ENCODE measurements at regions not wholly inside any gene's neighbourhood (a gene's known extent, or its start where the extent isn't known, plus 50 kb on each side); places are given as distances from the start of the nearest gene placed in this dataset.
A peak's percentile ranks its signal among the peaks of the same experiment; 100 is the strongest.

DNA sequence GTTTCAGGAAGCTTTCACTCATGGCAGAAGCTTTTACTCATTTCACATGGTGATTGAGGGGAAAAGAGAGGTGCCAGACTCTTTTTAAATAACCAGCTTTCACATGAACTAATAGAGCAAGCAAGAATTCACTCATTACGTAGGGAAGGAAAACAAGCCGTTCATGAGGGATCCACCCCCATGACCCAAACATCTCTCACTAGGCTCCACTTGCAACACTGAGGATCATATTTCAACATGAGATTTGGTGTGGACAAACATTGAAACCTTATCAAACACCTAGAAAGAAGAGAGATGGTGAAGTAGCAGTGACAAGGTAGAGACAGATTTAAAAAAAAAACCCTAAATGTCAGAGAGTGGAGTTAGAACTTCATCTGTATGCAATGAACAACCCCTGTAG, 408.6 kb upstream of the PDZRN3 start:
- no CpG with 5 or more reads among the region's 2 CpGs for WGBS (ENCODE audit: insufficient coverage)
- Histone ChIP-seq H3K4me1 (ENCODE audit: control insufficient read depth, insufficient read depth, low read length) (no peaks in the 10 kb centered on the region), H3K36me3 (ENCODE audit: control insufficient read depth, insufficient read depth, low read length) (no peaks in the 10 kb centered on the region), H3K27me3 (ENCODE audit: control insufficient read depth, insufficient read depth, low read length) (no peaks in the 10 kb centered on the region), H3K9me3 (ENCODE audit: control insufficient read depth, insufficient read depth, low read length) (no peaks in the 10 kb centered on the region), H3K4me3 (ENCODE audit: low read depth, low read length) (no peak overlapping the region), H3K27ac (ENCODE audit: low read depth, low read length) (no peak overlapping the region)
- DNase-seq (ENCODE audit: low read depth in 4 of 6, low spot score in 6 of 6) = no peak

DNA sequence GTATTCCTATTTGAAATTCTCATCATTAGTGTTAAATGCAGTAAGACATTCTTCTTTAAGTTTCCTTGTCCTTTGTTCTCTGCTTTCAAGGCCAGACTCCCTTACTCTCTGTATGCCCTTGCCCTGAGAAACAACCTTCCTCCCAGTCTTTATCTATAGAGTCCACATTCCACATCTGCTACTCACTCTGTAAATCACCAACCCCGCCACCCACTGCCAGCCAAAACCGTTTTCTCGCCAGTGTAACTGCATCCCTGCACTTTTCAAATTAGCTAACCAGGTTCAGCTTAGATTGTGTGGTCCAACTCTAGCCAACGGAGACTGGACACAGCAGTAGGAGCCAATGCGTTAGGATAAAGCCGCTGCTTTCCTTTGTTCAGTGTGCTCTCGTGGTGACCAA, 402.4 kb upstream of the PDZRN3 start:
- 69% methylated on average over 7 of the region's 7 CpGs for WGBS (ENCODE audit: insufficient coverage)
- Histone ChIP-seq H3K4me1 (ENCODE audit: control insufficient read depth, insufficient read depth, low read length) (no peaks in the 10 kb centered on the region), H3K9me3 (ENCODE audit: control insufficient read depth, insufficient read depth, low read length) (no peaks in the 10 kb centered on the region), H3K27me3 (ENCODE audit: control insufficient read depth, insufficient read depth, low read length) (no peaks in the 10 kb centered on the region), H3K36me3 (ENCODE audit: control insufficient read depth, insufficient read depth, low read length) (no peaks in the 10 kb centered on the region), H3K27ac (ENCODE audit: low read depth, low read length) (no peak overlapping the region), H3K4me3 (ENCODE audit: low read depth, low read length) (no peak overlapping the region)
- no peak for DNase-seq (ENCODE audit: low read depth in 4 of 6, low spot score in 6 of 6)

DNA sequence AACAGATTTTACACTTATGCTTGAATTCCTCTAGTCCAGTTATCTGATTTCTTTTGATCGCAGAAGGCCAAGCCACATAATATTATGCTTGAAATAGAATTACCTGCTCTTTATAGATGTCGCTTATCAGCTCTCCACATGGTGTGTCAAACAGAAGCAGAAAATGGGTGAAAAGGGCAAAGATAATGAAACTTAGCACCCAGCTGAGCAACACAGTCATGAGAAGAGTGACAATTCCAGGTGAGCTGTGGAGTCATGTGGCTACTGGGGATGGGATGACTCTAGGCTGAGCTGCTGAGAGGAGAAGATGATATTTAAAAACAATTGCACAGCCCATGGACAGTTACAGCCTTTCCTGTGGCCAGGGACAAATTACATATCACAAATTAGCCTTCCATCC, 398.7 kb upstream of the PDZRN3 start:
- Histone ChIP-seq H3K27me3 (ENCODE audit: control insufficient read depth, insufficient read depth, low read length) (no peaks in the 10 kb centered on the region), H3K4me3 (ENCODE audit: low read depth, low read length) (no peak overlapping the region), H3K4me1 (ENCODE audit: control insufficient read depth, insufficient read depth, low read length) (no peaks in the 10 kb centered on the region), H3K9me3 (ENCODE audit: control insufficient read depth, insufficient read depth, low read length) (no peaks in the 10 kb centered on the region), H3K36me3 (ENCODE audit: control insufficient read depth, insufficient read depth, low read length) (no peaks in the 10 kb centered on the region), H3K27ac (ENCODE audit: low read depth, low read length) (no peak overlapping the region)
- no CpG with 5 or more reads among the region's 2 CpGs for WGBS (ENCODE audit: insufficient coverage)
- no peak for DNase-seq (ENCODE audit: low read depth in 4 of 6, low spot score in 6 of 6)

DNA sequence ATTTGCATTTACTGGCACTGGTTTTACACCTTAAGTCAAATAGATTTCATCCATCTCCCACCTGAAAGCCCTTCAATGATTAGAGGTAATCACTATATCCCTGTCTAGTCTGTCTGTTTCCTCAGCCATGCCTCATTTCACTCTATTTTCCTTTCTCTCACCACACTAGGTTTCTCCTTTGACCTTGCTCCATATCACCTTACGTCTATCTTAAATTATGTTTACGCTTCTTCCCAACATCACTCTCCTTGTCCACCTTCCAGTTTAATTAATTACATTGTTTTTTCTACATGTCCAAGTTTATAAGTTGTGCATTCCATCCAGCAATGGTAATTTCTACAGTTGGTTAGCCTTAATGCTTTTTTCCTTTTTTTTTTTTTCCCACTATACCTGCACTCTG, 396.7 kb upstream of the PDZRN3 start:
- WGBS (ENCODE audit: insufficient coverage) = 80% methylated on average over 1 of the region's 2 CpGs
- H3K4me3 ChIP-seq (ENCODE audit: low read depth, low read length) = no peak overlapping the region
- H3K4me1 ChIP-seq (ENCODE audit: control insufficient read depth, insufficient read depth, low read length) = no peaks in the 10 kb centered on the region
- H3K9me3 ChIP-seq (ENCODE audit: control insufficient read depth, insufficient read depth, low read length) = no peaks in the 10 kb centered on the region
- H3K36me3 ChIP-seq (ENCODE audit: control insufficient read depth, insufficient read depth, low read length) = no peaks in the 10 kb centered on the region
- DNase-seq (ENCODE audit: low read depth in 4 of 6, low spot score in 6 of 6) = no peak
- H3K27me3 ChIP-seq (ENCODE audit: control insufficient read depth, insufficient read depth, low read length) = no peaks in the 10 kb centered on the region
- no peak overlapping the region for H3K27ac ChIP-seq (ENCODE audit: low read depth, low read length)

DNA sequence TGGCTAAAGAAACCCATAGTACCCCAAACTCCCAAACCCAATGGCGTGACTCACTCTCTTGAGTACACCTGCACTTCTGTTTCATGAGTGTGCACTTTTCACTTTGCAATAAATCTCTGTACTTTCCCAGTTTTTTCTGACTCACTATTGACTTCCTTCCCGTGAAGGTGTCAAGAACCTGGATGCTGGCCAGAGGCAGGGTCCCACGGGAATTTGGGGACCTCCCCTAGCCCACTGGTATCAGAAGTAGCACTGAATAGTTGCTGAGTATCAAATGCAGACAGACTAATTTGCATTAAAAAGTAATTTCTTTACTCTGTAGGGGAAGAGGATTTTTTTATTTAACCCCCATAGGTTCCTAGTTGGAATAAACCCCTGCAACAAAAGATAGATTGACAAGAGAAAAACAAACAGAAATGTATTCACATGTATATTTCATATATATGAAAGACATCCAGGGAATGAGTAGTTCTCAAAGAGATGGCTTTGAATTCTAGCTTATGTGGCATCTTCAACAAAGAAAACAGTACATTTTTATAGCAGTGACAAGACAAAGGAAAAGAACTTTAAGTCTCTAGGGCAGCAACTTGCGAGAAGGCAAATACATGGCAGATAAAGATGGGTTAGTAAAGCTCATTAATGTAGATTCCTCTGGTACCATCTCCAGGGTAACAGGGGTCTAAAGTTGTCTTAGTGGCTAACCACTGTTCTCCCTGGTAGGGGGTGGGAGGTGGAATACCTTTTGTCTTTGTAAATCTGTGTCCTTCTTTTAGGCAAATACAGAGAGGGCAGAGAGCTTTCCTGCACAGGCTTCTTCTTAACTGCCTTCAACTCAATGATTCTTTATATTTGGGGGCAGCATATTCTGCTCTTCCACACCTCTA, 385.5 kb upstream of the PDZRN3 start:
- H3K36me3 ChIP-seq (ENCODE audit: control insufficient read depth, insufficient read depth, low read length) = no peaks in the 10 kb centered on the region
- no peak overlapping the region for H3K27ac ChIP-seq (ENCODE audit: low read depth, low read length)
- no peaks in the 10 kb centered on the region for H3K4me1 ChIP-seq (ENCODE audit: control insufficient read depth, insufficient read depth, low read length)
- H3K4me3 ChIP-seq (ENCODE audit: low read depth, low read length) = no peak overlapping the region
- no peaks in the 10 kb centered on the region for H3K9me3 ChIP-seq (ENCODE audit: control insufficient read depth, insufficient read depth, low read length)
- 54% methylated on average over 3 of the region's 4 CpGs for WGBS (ENCODE audit: insufficient coverage)
- H3K27me3 ChIP-seq (ENCODE audit: control insufficient read depth, insufficient read depth, low read length) = no peaks in the 10 kb centered on the region
- DNase-seq (ENCODE audit: low read depth in 4 of 6, low spot score in 6 of 6) = no peak

GRCh38 chr3:74004386-74004785, 379.6 kb upstream of the PDZRN3 start:
- 28% methylated on average over 3 of the region's 3 CpGs for WGBS (ENCODE audit: insufficient coverage)
- Histone ChIP-seq H3K36me3 (ENCODE audit: control insufficient read depth, insufficient read depth, low read length) (no peaks in the 10 kb centered on the region), H3K27ac (ENCODE audit: low read depth, low read length) (no peak overlapping the region), H3K27me3 (ENCODE audit: control insufficient read depth, insufficient read depth, low read length) (no peaks in the 10 kb centered on the region), H3K4me3 (ENCODE audit: low read depth, low read length) (no peak overlapping the region), H3K9me3 (ENCODE audit: control insufficient read depth, insufficient read depth, low read length) (no peaks in the 10 kb centered on the region), H3K4me1 (ENCODE audit: control insufficient read depth, insufficient read depth, low read length) (no peaks in the 10 kb centered on the region)
- peak in 2 of 6 donors; percentile 46 to 85 for DNase-seq (ENCODE audit: low read depth in 4 of 6, low spot score in 6 of 6)

DNA sequence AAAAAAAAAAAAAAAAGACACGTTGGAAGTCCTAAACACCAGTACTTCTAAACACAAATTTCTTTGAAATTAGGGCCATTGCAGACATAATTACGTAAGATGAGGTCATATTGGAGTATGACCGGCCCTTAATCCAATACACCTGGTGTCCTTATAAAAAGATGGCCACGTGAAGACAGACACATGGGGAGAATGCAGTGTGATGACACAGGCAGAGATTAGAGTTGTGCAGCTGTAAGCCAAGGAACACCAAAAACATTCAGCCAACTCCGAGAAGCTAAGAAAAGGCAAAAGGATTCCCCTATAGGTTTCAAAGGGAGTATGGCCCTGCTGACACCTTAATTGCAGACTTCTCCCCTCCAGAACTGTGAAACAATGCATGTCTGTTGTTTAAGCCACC, 379.0 kb upstream of the PDZRN3 start:
- Histone ChIP-seq H3K9me3 (ENCODE audit: control insufficient read depth, insufficient read depth, low read length) (no peaks in the 10 kb centered on the region), H3K4me3 (ENCODE audit: low read depth, low read length) (no peak overlapping the region), H3K27ac (ENCODE audit: low read depth, low read length) (no peak overlapping the region), H3K36me3 (ENCODE audit: control insufficient read depth, insufficient read depth, low read length) (no peaks in the 10 kb centered on the region), H3K4me1 (ENCODE audit: control insufficient read depth, insufficient read depth, low read length) (no peaks in the 10 kb centered on the region), H3K27me3 (ENCODE audit: control insufficient read depth, insufficient read depth, low read length) (no peaks in the 10 kb centered on the region)
- DNase-seq (ENCODE audit: low read depth in 4 of 6, low spot score in 6 of 6) = no peak
- 83% methylated on average over 1 of the region's 5 CpGs for WGBS (ENCODE audit: insufficient coverage)

DNA sequence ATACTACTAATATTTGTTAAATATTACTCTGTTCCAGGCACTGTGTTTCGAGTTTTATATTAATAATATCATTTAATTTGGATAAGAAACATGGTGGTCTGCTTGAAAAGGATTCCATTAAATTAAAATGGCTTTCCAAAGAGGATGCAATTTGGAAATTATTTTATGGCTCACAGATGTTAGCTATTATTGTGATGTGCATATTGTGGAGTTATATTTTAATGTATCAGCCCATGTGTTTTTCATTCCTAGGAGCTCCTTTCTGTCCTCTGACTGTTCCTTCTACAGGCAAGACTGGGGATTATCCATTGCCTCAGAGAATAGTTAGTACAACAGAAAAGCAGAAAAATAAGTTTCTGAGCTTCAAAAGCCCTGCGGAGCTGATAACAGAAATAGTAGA, 376.7 kb upstream of the PDZRN3 start:
- H3K4me3 ChIP-seq (ENCODE audit: low read depth, low read length) = no peak overlapping the region
- no peaks in the 10 kb centered on the region for H3K4me1 ChIP-seq (ENCODE audit: control insufficient read depth, insufficient read depth, low read length)
- H3K27ac ChIP-seq (ENCODE audit: low read depth, low read length) = no peak overlapping the region
- no peaks in the 10 kb centered on the region for H3K27me3 ChIP-seq (ENCODE audit: control insufficient read depth, insufficient read depth, low read length)
- H3K36me3 ChIP-seq (ENCODE audit: control insufficient read depth, insufficient read depth, low read length) = no peaks in the 10 kb centered on the region
- DNase-seq (ENCODE audit: low read depth in 4 of 6, low spot score in 6 of 6) = no peak
- no CpG with 5 or more reads among the region's 2 CpGs for WGBS (ENCODE audit: insufficient coverage)
- H3K9me3 ChIP-seq (ENCODE audit: control insufficient read depth, insufficient read depth, low read length) = no peaks in the 10 kb centered on the region

DNA sequence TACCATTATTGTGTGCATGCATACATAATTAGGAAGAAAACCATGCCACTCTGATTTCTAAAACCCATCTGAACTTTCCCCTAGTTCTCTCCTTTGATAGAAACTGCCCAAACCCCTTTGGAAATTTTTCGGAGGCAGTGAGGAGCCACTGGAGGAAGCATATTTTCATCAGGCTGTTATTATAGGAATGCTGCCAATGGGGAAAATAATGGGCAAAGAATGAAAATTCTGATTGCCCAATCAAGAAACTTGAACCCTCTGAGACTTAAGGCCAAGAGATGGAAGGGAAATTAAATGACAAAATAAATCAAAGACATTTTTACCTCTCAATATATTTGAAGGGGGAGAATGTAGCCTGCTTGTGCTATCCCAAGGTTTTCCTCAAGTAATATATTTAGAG, 376.0 kb upstream of the PDZRN3 start:
- no peaks in the 10 kb centered on the region for H3K27me3 ChIP-seq (ENCODE audit: control insufficient read depth, insufficient read depth, low read length)
- DNase-seq (ENCODE audit: low read depth in 4 of 6, low spot score in 6 of 6) = no peak
- H3K9me3 ChIP-seq (ENCODE audit: control insufficient read depth, insufficient read depth, low read length) = no peaks in the 10 kb centered on the region
- no peaks in the 10 kb centered on the region for H3K36me3 ChIP-seq (ENCODE audit: control insufficient read depth, insufficient read depth, low read length)
- no peak overlapping the region for H3K4me3 ChIP-seq (ENCODE audit: low read depth, low read length)
- WGBS (ENCODE audit: insufficient coverage) = no CpG with 5 or more reads among the region's 1 CpG
- no peak overlapping the region for H3K27ac ChIP-seq (ENCODE audit: low read depth, low read length)
- no peaks in the 10 kb centered on the region for H3K4me1 ChIP-seq (ENCODE audit: control insufficient read depth, insufficient read depth, low read length)

DNA sequence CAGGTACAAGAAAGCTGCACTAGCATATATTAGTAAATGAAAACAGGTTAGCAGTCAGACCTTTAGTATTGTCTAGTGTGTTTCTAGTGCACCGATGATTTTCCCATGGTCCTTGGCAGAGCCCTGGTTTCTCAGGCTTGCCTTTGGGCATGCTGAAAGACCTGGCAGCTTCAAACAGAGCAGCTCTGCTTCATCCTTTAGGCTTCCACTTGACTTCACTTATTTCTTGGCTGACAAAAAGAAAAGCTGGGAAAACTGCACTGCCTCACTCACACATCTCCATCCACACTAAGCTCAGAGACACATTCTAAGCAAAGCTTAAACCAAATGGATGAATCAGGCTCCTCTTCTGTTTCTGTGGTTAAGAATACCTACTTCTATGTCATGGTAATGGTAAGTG, 374.8 kb upstream of the PDZRN3 start:
- DNase-seq (ENCODE audit: low read depth in 4 of 6, low spot score in 6 of 6) = peak in 3 of 6 donors; percentile 20 to 79 (median 20)
- whole genome bisulfite sequencing (ENCODE audit: insufficient coverage) = 63% methylated on average over 1 of the region's 1 CpG
- Histone ChIP-seq H3K4me1 (ENCODE audit: control insufficient read depth, insufficient read depth, low read length) (no peaks in the 10 kb centered on the region), H3K4me3 (ENCODE audit: low read depth, low read length) (no peak overlapping the region), H3K27ac (ENCODE audit: low read depth, low read length) (no peak overlapping the region), H3K9me3 (ENCODE audit: control insufficient read depth, insufficient read depth, low read length) (no peaks in the 10 kb centered on the region), H3K36me3 (ENCODE audit: control insufficient read depth, insufficient read depth, low read length) (no peaks in the 10 kb centered on the region), H3K27me3 (ENCODE audit: control insufficient read depth, insufficient read depth, low read length) (no peaks in the 10 kb centered on the region)

All from spinal cord (tissue), 9 donors.